ENCODE measurements at regions not wholly inside any gene's neighbourhood (a gene's known extent, or its start where the extent isn't known, plus 50 kb on each side); places are given as distances from the start of the nearest gene placed in this dataset.
"Not testable (repeated sequence)": the region's sequence is repeated elsewhere in the genome, so short reads cannot be mapped to it uniquely, and the experiment has no call there.

DNA sequence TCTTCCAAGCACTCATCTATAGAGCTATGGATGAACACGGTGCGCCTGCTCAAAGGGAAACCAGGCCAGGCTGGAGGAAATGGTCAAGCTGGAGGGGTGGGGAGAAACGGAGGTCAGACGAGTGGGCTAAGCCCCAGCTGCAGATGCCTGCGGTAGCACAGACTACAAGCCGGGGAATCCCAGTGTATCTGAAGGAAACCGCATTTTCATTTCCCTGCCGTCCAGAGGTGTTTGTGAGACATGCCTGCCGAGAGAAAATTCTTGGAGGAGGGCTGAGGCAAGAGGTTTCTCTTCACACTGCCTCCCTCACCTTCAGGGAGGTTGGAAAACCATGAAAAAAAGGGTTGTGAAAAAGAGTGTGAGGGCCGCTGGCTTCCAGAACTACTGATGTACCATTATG is 102.0 kb upstream of the FOXN3 start:
- DNase-seq: no peak

DNA sequence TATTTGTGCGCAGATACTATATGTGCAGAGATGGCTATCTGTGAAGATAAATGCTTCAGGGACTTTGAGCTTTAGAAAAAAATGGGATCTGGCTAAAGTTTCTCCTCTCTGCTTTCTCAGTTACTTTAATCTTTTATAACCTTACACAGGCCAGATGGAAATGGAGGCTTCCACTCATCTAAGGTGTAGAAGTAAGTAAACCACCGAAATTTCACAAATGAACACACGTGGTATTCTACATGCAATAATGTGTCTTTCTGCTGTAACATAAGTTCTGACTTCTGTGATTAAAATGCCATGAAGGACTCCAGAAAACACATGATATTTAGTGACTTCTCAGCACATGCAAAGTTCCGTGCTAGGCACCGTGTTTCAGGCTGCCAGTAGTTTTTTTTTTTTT is 99.1 kb upstream of the FOXN3 start:
- no peak for DNase-seq

DNA sequence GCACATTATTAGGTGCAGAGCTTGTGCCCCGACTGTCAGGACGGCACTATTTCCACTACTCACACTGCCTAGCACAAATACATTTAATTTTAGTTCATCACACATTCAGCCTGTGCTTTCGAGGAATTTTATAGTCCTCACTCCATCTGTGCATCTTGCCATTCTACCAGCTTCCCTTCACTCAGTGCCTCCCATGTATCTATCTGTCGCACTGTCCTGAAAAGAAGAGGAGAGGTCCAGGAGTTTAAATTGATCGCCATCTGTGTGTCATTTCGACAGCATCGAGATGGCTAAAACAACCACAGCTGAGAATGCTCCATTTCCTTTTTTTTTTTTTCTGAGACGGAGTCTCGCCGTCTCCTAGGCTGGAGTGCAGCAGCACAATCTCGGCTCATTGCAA is 97.6 kb upstream of the FOXN3 start:
- peak; percentile 28 for DNase-seq

DNA sequence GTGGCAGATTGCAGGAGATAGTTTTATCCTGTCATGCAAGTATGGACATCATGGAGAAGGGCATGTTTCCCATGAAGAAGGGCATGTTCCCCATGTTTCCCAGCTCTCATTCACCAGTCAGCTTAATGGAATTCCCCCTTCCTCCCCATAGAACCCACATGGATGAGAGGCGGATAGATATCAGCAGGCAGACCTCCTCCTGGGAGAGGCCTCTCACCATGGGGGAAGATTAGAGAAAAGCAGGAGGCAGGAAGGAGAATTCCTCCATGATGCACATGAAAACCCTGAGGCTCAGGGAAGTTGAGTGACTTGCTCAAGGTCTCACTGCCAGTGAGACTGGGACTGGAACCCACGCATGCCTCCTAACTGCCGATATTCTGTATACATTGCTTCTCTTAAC is 92.9 kb upstream of the FOXN3 start:
- no peak for DNase-seq

DNA sequence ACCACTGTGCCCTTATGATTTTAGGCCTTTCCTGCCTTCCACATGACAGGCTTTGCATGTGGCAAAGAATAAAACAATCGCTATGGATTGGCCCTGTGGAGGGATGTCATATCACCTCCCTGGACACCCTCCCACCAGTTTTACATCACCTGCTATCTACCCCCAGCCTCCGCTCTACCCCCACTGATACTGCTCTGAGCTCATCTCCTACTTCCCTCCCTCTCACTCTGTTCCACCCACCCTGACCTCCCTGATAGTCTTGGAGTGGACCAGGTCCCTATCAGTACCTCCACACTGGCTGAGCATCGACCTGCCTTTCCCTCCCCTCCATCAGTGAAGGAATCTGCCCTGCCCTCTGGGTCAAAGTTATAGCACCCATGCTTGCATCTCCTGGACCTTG is 91.8 kb upstream of the FOXN3 start:
- DNase-seq: no peak

DNA sequence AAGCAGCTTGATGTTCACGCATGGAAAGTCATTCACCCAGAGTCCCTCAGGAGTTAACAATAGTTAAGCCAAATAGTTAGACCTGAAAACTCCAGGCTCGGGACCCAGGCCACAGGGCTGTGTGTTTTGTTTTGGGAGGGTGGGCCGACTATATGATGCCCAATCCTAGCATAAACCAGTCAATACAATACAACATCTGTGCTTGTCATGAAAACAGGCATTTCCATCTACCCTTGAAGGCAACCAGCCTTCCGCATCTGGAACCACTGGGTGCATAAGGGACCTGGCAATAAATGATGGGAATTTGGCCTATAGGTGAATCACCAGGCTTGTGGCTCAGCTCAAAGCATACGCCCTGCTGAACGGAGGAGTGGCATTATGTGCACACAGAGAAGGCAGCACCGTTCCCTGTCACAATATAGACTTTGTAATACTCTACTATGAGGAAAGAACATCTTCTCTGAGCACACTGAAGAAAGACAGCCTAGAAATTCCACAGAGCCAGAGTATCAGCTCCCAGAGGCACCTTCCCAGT is 91.0 kb upstream of the FOXN3 start:
- DNase-seq: no peak

DNA sequence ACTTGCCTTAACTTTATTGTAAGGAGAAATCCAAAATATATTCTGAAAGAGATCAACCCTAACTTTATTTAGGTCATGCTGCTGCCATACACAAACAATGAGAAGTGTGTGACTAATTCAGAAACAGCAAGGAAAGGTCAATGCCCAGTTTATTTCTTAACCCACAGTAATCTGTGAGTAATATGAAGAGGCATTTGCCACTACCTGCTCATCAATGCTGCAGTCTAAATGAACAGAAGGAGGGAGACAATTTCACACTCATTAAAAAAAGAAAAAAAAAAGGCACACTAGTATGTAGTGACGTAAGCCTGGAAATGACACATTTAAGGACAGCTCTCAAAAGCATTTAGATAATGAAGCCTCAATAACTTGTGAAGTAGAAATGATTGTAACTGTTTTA is 90.5 kb upstream of the FOXN3 start:
- no peak for DNase-seq

DNA sequence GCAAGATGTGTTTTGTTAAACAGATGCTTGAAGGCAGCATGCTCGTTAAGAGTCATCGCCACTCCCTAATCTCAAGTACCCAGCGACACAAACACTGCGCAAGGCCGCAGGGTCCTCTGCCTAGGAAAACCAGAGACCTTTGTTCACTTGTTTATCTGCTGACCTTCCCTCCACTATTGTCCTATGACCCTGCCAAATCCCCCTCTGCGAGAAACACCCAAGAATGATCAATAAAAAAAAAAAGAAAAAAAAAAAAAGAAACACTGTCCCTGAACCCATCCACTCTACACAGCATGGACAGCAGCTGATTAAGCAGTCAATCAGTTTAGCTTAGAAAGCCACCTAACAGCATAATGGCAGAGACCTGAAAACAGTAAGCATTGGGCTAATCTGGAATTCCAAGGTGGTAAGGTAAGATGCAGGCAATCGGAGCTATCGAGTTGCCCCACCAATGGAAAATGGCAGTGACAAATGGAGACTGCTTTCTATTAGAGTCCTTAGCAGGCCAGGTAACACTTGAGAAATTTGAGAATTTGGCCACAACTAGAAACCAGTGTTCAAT is 89.9 kb upstream of the FOXN3 start:
- not testable (repeated sequence) for DNase-seq

DNA sequence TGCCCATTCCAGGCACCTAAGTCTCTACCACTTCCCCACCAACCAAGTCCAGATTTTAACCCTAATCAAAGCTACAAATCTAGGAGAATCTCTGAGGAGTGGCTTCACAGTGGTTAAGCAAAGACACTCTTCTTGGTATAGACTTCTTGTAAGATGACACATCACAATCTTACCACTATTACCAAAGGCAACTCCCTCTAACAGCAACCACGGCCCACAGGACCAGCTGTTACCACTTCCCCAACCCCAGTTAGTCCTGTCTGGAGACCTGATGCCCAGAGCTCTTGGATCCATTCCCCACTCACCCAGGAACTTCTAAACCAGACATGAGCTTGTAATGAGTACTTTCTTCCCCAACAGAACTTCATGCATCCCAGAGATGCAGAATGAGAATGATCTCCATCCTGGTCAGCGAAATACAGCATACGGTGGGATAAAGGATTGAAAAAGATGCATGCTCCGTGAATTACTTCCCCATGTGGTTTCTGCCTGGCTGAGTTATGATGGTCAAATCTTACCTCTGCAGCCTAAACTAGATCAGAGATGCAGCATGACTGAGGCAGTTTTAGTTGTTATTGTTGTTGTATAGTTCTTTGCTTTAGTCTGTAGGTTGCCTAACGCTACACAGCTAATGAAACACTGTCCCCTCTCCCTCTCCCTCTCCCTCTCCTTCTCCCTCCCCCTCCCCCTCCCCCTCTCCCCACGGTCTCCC is 87.7 kb upstream of the FOXN3 start:
- DNase-seq: peak; percentile 97

DNA sequence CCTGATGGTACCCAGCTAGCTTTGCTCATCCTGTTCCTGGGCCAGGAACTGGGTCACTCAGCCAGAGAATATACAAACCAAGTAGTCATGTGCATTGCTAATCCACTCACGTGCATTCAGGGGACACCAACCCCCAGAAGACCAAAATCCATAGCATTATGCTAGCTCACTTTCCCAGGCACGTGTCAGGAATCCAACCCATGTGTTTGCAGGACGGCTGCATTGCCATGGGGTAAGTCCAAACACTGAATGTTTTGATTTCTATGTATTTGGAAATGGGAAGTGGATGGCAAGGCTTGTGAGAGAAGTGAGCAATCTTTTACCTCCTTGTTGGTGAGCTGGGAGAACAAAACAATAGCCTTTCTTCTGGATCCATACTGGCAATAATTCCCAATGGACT is 87.1 kb upstream of the FOXN3 start:
- DNase-seq: peak; percentile 42

DNA sequence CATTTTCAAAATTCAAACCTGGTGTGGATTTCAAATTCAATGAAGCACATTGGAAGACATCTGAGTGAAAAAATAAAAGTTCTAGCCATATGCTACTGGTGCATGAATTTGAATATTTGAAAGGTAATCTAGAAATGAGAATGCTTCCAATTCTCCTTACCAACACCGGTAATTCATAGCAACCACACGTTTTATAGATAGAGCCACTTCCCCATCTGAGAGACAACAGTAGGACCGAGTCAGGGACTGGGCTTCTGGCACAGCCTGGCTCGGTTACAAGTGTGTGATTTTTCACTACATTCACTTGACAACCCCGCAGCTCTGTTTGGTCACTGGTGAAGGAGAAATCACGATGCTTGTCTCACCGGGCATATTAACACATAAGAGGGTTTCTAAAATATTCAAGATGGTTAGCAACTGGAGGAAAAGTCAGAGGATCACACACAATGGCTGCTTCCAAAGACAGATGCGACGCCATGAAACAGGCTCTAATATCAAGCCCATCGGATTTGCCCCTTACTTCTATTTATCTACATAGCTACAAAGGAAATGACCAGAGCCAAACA is 86.5 kb upstream of the FOXN3 start:
- DNase-seq: peak; percentile 25

DNA sequence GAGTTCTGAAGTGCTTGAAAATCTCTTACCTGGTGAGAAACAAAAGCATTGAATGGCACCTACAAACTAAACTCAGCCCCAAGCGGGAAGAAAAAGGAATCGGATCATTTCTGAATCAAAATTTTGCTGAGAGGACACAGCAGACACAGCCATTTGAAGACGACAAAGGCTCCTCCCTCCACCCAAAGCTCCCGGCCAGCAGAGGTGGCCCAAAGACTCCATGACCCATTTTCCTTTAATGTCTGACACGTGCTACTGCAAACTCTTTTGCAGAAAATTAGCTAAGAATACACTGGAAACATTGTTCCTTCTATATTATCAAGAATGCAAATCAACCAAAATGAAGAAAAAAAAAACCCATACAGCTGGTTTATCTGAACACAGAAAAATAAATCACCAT is 85.9 kb upstream of the FOXN3 start:
- DNase-seq: no peak

DNA sequence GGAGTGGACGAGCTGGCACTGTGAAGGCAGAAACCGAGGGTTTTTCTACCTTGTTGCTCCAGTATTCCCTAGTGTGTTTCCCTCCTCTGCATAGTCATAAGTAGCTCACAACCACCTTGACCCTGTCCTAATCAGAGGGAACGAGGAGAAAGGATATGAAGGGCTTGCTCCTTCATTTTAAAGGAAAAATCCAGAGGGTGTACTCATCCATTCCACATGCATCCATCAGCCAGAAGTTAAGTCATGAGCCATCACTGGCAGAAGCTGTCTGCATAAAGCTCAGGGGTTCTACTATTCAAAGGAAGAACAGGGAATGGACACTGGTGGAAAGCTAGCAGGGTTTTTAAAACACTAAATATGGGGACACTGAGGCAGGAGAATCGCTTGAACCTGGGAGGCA is 84.3 kb upstream of the FOXN3 start:
- no peak for DNase-seq

DNA sequence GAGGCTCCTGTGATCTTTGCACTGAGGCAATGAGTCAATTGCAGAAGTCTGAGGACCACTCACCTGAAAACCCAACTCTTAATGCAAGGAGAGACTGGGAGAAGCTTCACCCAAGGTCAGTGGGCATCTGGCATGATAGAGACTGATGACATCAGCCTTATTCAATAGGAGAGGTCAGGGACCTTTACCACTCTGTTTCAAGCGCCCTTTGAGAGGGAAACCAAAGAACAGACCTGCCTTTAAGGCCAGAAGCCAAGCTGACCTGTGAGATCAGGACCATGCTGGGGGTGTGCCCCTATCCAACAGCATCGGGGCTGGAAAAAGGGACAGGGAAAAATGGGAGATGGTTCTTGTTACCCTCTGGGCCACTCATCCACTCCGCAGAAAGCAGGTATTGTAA is 83.3 kb upstream of the FOXN3 start:
- no peak for DNase-seq

DNA sequence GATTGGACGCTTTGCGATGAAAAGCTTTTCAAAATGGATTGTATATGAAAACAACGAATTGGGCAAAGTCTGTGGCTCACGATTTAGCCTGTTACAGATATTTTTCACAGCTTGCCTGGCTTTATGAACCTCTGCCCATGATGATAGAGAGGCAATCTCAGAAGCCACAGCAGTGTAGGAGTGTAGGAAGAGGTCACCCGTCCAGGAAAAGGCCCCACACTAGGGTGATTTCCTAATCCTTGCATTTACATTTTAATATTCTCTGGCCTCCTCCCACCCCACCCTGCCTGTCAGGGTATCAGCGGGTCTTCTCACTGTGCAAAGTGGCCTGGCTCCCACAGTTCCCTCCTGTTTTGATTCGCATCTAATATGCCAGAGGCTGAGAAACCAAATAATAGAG is 81.8 kb upstream of the FOXN3 start:
- peak; percentile 70 for DNase-seq

DNA sequence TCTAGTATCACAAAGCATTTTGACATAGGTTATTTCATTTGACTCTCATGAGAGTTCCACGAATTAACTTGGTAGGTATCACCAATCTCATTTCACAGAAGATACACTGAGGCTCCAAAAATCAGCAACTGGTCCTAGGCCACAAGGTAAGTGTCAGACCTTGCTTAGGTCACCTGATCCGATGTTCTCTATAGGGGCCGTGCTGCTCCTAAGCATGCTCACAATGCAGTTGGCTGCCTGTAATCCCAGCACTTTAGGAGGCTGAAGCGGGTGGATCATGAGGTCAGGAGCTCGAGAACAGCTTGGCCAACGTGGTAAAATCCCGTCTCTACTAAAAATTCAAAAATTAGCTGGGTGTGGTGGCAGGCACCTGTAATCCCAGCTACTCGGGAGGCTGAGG is 78.7 kb upstream of the FOXN3 start:
- no peak for DNase-seq

DNA sequence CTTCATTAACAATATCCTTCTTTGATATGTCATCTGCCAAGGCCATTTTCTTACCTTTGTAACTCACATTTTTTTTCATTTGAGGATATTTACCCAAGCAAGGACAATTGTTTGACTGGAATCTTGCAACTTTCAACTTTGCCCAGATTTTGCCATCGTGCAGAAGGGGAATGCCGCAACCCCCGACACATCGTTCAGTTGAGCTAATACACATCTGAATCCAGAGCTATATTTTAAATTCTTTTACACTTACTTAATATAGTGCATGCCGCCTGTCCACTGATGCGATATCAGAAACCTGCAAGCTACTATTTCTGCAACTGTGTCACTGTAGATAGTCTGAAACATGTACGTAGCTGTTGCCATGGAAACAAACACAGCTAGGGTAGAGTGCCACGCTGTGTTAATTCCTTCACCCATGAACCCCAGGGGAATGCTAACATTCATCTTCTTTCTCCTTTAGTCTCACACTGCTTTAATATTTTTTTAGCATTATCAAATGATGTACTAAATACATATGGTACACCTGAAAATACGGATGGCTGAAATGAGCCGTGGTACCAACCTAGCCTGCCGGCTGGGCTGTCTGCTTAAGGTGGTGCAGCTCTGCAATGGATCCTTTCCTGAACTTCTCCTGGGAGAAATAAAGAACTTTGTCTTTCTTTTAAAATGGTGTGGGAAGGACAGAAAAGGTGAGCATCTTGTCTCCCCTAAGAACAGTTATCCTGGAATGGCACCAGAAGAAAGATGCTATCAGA is 77.0 kb upstream of the FOXN3 start:
- DNase-seq: no peak

DNA sequence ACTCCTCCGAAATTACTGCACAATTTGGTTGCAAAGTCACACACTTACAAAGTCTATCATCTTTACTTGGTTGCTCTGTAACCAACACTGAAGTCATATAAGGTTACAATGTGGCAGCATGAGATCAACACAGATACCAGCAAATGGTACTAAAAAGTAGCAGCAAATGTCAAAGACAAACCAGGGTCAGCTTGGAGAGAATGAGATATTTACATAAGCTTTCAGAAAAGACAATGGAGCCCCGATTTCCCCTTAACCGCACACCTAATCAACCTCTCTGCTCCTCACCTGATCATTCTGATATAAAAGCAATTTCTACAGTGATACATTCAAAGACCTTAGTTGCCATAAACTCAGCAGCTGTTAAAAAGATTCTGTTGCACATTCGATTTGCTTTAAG is 76.4 kb upstream of the FOXN3 start:
- no peak for DNase-seq

DNA sequence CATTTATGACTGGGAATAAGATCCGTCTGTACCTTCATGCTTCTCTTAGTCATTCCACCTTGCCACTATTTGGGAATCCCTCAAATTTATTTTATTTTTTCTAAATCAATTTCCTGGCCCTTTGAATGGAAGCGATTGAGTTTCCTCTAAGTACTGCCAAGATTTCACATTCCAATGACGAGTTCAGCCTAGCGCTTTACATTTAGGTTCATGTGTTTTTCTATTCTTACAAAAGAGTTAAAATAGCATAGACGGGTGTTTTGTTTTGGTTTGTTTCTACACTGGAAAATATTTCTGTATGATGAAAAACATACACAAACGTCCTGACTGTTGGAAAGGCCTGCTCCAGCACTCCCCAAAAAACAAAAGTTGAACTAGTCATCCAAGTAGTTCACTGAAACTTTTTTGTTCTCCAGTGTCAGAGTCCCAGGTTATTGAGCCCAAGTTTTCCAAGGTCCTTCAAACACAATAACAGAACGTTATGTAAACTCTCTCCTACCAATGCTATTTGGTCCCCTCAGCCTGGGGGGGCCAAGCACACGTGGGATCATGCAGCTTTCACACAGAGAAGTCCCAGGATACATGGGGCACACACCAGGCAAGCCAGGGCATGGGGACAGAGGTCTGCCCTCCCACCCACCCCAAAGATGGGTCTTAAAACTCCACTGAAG is 74.8 kb upstream of the FOXN3 start:
- DNase-seq: no peak

DNA sequence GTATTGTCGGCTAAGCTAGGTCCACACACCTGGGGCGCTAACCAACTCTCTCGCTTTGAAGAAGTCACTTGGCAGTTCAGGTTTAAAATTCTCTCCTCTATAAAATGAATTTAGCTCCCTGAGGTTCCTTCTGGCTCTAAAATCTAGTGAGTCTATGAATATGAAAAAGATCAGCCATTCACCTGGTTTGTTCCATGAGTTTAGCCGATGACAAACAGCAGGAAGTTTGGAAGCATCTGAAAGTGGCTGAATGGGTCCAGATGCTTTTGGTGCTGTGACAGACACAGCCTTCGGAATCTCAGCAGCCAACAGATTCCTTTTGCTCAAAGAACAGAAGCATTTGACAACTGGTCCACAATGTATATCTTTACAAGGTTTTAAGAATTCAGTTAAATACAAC is 73.4 kb upstream of the FOXN3 start:
- DNase-seq: no peak

DNA sequence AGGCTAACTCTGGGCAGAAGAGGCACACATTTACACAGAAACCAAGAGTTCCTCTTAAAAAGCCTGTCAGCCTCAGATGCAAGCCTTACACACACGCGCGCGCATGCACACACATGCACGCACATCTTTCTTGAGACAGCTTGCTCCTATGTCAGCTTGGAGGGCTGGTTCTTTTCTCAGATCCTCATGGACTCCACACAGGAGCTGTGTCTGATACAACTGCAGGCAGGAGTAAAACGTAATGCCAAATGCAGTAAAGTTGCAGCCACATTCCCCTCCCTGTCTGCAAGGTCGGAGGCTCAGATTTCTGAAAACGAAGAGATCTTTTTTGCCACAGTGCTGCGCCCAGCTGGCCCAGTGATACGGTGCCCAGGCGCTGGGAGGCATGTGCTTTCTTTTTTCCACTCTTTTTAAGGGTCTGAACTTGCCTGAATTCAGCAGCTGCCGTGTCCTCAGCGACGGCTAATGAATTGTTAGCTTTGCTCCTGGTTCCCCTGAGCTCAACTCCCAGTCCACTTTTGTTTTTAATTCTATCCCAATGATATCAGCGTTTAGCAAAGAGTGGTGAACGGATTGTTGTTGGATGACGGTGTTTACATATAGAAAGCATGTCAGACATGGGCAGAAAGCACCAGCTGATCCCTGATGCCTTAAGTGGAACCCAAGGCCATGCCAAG is 72.9 kb upstream of the FOXN3 start:
- DNase-seq: peak; percentile 72

DNA sequence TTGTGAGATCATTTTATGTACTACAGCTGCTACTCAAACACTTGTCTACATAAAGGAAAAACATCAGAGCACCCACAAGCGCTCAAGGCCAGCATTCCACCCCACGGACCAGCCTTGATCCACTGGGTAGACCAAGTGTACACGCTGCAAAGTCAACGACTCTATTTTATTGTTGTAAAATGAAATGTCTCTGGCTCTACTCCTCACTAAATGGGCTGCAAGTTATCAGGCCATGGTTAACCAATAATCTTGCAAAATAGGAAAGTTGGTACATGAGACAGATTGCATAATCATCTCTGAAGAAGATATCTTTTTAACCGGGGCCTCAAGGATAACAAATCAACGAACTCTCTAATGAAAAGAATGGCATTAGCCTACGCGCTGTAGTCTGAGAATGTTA is 69.9 kb upstream of the FOXN3 start:
- DNase-seq: peak; percentile 86

DNA sequence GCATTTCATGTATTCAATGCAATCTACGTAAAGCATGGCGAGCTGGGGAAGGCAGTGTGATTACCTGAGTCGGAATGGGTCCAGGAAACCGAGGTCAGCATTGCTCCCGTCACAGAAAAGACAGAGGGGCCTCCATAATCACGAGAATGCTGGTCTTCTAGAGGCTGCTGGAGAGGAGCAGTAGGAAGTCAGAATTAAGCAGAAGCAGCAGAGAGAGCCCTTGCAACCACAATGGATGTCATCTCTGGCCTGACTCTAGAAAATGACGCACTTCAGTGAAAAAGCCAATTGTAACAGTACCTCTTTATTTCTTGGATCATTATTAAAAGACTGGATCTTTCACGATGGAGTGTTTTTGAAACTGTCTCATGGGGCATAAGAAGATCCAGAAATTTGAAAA is 69.5 kb upstream of the FOXN3 start:
- DNase-seq: peak; percentile 61

All from MV-4-11 (cell line).